Colonic mucosa (tissue), 4 donors: ENCODE measurements at regions not wholly inside any gene's neighbourhood (a gene's known extent, or its start where the extent isn't known, plus 50 kb on each side); places are given as distances from the start of the nearest gene placed in this dataset.

Source experiments
- DNase-seq: peaks from one replicate; pipeline ENCODE4 v3.0.0-alpha.2; 2020
- H3K27ac ChIP-seq: fragments of 200-600 bp; one replicate; pipeline ENCODE4 v1.8.0; 2021
- H3K27me3 ChIP-seq: fragments of 200-600 bp; one replicate; pipeline ENCODE4 v1.8.0; 2021
- H3K36me3 ChIP-seq: fragments of 200-600 bp; one replicate; pipeline ENCODE4 v1.8.0; 2021
- H3K4me1 ChIP-seq: fragments of 200-600 bp; one replicate; pipeline ENCODE4 v1.8.0; 2021; ENCODE audit warnings: mild to moderate bottlenecking
- H3K4me3 ChIP-seq: fragments of 200-600 bp; one replicate; pipeline ENCODE4 v1.8.0; 2021
- H3K9ac ChIP-seq, 2 donors: one replicate each; pipeline ENCODE4 v1.7.0; 2013; ENCODE audit warnings: control low read depth in 2 of 2, low read depth in 2 of 2, low read length in 2 of 2
- H3K9me3 ChIP-seq: fragments of 200-600 bp; one replicate; pipeline ENCODE4 v1.8.0; 2021
- intact Hi-C: fragments of 100-400 bp; cut with DNase I; formaldehyde crosslinking; loops from one replicate; pipeline ENCODE4 v1.14.1; 2022
- TF ChIP-seq, protein P1 (sequence below): fragments of 200-600 bp; IDR thresholded peaks from one replicate; pipeline ENCODE4 v1.8.0; 2022; ENCODE audit warnings: antibody characterized with exemption, mild to moderate bottlenecking
- donor health status: healthy.
- donor health status: DM: no; HTN: no; CAD: no.
- donor health status: DM: no; HTN: no; CAD: no.

GRCh38 chr5:57862471-57862911 is 379.9 kb upstream of the ACTBL2 start:
- TF ChIP-seq, protein P1, sequence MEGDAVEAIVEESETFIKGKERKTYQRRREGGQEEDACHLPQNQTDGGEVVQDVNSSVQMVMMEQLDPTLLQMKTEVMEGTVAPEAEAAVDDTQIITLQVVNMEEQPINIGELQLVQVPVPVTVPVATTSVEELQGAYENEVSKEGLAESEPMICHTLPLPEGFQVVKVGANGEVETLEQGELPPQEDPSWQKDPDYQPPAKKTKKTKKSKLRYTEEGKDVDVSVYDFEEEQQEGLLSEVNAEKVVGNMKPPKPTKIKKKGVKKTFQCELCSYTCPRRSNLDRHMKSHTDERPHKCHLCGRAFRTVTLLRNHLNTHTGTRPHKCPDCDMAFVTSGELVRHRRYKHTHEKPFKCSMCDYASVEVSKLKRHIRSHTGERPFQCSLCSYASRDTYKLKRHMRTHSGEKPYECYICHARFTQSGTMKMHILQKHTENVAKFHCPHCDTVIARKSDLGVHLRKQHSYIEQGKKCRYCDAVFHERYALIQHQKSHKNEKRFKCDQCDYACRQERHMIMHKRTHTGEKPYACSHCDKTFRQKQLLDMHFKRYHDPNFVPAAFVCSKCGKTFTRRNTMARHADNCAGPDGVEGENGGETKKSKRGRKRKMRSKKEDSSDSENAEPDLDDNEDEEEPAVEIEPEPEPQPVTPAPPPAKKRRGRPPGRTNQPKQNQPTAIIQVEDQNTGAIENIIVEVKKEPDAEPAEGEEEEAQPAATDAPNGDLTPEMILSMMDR: no peak
- Histone ChIP-seq H3K9me3 (no peaks in the 10 kb centered on the region), H3K4me3 (no peak overlapping the region), H3K36me3 (no peaks in the 10 kb centered on the region), H3K4me1 (no peaks in the 10 kb centered on the region), H3K9ac (no peak overlapping the region), H3K27me3 (no peaks in the 10 kb centered on the region), H3K27ac (no peak overlapping the region)
- intact Hi-C loops: no loop called here
- no peak for DNase-seq

DNA sequence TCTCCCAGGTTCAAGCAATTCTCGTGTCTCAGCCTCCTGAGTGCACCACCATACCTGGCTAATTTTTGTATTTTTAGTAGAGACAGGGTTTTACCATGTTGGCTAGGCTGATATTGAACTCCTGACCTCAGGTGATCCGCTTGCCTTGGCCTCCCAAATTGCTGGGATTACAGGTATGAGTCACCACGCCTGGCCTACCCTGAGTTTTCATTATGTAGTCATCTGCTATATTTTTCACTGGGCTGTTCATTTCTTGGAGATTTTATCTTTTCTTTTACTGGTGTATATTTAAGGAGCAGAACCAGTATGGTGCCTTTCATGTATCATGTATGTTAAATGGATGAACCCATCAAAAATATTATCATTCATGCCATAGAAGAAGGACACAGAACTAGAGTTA is 377.0 kb upstream of the ACTBL2 start:
- H3K36me3 ChIP-seq: no peaks in the 10 kb centered on the region
- H3K9ac ChIP-seq: no peak overlapping the region
- TF ChIP-seq, protein P1: no peak
- intact Hi-C loops: no loop called here
- no peak overlapping the region for H3K27ac ChIP-seq
- H3K4me1 ChIP-seq: no peaks in the 10 kb centered on the region
- no peaks in the 10 kb centered on the region for H3K27me3 ChIP-seq
- DNase-seq: no peak
- H3K9me3 ChIP-seq: no peaks in the 10 kb centered on the region
- no peak overlapping the region for H3K4me3 ChIP-seq

GRCh38 chr5:57858905-57859304 is 376.3 kb upstream of the ACTBL2 start:
- no peaks in the 10 kb centered on the region for H3K4me1 ChIP-seq
- no peaks in the 10 kb centered on the region for H3K36me3 ChIP-seq
- intact Hi-C loops: no loop called here
- TF ChIP-seq, protein P1: no peak
- no peak overlapping the region for H3K9ac ChIP-seq
- H3K4me3 ChIP-seq: no peak overlapping the region
- DNase-seq: no peak
- no peaks in the 10 kb centered on the region for H3K27me3 ChIP-seq
- H3K27ac ChIP-seq: no peak overlapping the region
- H3K9me3 ChIP-seq: no peaks in the 10 kb centered on the region

DNA sequence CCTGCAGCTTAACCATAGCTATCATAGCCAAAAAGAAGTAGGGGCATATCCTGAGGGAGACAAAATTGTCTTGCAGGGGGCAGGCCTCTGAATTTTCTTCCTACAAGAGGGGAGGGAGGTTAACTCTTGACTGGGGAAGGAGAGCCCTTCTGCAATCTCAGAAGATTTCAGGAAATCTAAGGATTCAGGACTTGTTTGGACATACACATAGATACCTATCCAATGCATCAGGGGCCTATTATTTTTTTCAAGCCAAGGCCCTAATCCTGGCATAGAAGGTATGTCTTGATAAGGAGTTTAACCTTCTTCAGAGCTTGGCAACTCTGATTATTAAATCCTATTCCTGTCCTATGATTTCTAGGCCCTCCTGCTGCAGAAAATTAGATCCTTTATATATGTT is 375.1 kb upstream of the ACTBL2 start:
- intact Hi-C loops: no loop called here
- TF ChIP-seq, protein P1: no peak
- no peaks in the 10 kb centered on the region for H3K9me3 ChIP-seq
- H3K27me3 ChIP-seq: no peaks in the 10 kb centered on the region
- H3K4me3 ChIP-seq: no peak overlapping the region
- H3K27ac ChIP-seq: no peak overlapping the region
- H3K36me3 ChIP-seq: no peaks in the 10 kb centered on the region
- no peaks in the 10 kb centered on the region for H3K4me1 ChIP-seq
- no peak overlapping the region for H3K9ac ChIP-seq
- no peak for DNase-seq

GRCh38 chr5:57855831-57856230 is 373.2 kb upstream of the ACTBL2 start:
- Histone ChIP-seq H3K27ac (no peak overlapping the region), H3K9me3 (no peaks in the 10 kb centered on the region), H3K36me3 (no peaks in the 10 kb centered on the region), H3K27me3 (no peaks in the 10 kb centered on the region), H3K4me3 (no peak overlapping the region), H3K9ac (no peak overlapping the region), H3K4me1 (no peaks in the 10 kb centered on the region)
- DNase-seq: no peak
- intact Hi-C loops: no loop called here
- TF ChIP-seq, protein P1: no peak
